GM21786 (cell line): ENCODE measurements at regions not wholly inside any gene's neighbourhood (a gene's known extent, or its start where the extent isn't known, plus 50 kb on each side); places are given as distances from the start of the nearest gene placed in this dataset.

Experiments
- ATAC-seq: cut with Tn5 transposase; IDR thresholded peaks from one replicate; pipeline ENCODE4 v1.9.1; 2021; ENCODE audit not compliant: unreplicated experiment

GRCh38 chr9:126017758-126018157 is 270.6 kb downstream of the PBX3 start:
- no peak for ATAC-seq

- no peak for ATAC-seq
These were observed 273.7 kb downstream of the PBX3 start for GRCh38 chr9:126020836-126021235.

GRCh38 chr9:126023962-126024361 is 276.8 kb downstream of the PBX3 start:
- no peak for ATAC-seq

DNA sequence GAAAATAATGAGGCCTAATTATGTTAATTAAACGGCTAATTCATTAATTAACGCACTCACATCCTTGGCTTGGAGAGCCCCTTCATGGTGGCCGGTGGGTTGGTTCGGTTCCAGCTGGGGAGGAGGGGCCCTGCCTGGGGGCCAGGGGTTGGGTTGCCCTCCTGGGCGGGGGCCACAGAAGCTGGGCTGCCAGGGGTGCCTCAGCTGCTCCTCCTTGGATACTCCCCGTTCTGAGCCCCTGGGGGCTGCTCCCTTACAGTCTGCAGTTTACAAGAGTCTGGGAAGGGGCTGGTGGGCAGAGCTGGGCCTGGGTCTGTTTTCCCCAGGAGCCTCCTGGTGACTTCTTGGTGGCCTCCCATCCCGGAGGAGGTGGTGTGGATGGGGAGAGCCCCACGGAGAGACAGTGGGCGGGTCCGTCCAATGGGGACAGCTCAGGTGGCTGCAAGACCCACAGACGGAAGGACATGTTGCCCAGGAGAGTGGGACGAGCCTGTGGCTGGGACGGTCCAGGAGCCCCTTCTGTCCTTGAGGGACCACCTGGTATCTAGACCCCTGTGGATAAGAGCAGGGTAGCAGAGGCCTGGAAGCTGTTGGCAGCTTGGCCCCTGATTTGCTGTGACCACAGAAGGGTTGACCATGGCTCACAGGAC is 277.5 kb downstream of the PBX3 start:
- no peak for ATAC-seq

DNA sequence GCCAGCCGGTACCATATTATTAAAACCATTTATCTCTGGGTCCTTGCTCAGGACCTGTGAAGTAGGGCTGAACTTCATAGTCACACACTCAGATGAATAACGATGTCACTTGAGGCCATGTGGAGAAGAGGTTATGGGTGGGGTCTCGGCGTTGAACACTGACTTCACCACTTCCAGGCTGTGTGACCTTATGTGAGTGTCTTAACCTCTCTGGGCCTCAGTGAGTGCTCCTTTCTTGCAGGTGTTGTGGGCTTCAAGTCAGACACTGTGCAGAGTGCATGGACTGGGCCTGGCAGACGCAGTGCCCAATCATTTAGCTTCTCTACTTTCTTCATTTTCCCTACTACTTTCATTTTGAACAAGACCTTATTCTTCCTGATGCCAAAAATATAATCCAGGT is 278.8 kb downstream of the PBX3 start:
- no peak for ATAC-seq

- ATAC-seq, result no peak
These were observed 280.4 kb downstream of the PBX3 start for GRCh38 chr9:126027566-126027965.

DNA sequence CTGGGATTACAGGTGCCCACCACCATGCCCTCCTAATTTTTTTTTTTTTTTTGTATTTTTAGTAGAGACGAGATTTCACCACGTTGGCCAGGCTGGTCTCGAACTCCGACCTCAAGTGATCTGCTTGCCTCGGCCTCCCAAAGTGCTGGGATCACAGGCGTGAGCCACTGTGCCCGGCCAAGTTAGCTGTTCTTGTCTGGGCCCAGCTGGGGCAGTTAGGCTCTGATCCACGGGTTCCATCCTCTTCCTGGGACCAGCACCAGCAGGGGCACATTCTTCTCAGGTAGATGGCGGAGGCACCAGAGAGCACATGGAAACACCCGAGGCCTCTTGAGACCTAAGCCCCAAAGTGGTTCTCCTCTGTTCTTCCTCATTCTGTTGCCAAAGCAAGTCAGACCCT is 281.6 kb downstream of the PBX3 start:
- no peak for ATAC-seq

- no peak for ATAC-seq
These were observed 283.5 kb downstream of the PBX3 start for GRCh38 chr9:126030716-126031115.

GRCh38 chr9:126031116-126031515 is 283.9 kb downstream of the PBX3 start:
- ATAC-seq, result no peak

GRCh38 chr9:126032135-126032534 is 285.0 kb downstream of the PBX3 start:
- ATAC-seq, result no peak

- ATAC-seq, result no peak
These were observed 286.1 kb downstream of the PBX3 start for GRCh38 chr9:126033318-126033717.

DNA sequence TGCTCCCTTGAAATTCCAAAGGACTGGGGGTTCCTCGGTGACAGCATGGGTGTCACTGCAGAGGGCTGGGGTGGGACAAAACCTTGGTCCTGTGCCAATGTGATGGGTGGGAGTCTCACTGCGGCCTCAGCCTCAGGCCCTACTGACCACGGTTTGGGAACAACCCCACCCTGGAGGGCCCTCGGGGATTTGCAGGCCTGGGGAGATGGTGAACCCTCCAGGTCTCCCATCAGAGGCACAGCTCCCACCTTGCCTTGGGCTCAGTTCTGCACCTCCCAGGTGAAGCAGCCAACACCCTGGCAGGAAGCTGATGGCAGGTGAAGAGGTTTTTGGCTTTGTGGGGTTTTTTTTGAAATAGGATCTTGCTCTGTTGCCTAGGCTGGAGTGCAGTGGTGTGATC is 286.8 kb downstream of the PBX3 start:
- no peak for ATAC-seq

DNA sequence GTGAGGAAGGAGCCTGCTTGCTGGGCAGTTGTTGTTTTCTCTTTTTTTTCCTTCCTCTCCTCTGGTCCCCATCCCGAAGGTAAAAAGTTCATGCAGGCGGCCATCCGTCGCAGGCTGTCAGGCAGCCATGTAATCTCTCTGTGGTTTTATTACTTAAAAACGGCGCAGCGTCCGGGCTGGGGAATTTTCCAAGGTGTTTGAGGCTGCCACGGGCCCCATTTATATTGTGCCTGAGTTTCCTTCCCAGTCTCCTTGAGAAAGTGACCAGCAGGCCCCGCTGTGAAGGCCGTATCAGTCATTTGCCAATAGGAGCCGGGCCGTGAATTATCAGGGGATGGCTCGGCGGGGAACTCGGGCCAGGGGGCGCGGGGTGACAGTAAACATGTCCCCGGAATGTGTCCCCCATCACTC is 289.7 kb downstream of the PBX3 start:
- ATAC-seq, result no peak

- no peak for ATAC-seq
These were observed 287.8 kb upstream of the MVB12B start for GRCh38 chr9:126038790-126039189.

DNA sequence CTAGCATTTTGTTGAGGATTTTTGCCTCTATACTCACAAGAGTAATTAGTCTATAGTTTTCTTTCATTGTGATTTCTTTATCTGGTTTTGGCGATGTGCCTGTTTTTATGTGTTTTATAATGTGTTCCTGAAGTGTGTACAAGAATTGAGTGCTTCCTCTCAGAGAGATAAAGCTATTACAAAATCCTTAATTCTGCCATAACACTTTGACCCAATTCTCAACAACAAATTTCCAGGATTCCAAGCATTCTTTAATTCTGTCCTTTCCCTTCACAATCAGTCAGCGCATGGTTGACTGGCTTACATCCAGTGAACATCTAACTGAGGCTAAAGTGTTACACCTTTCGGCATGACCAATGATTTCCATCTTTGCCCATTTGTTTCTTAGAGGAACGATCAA is 282.9 kb upstream of the MVB12B start:
- no peak for ATAC-seq

GRCh38 chr9:126049088-126049487 is 277.5 kb upstream of the MVB12B start:
- no peak for ATAC-seq

- no peak for ATAC-seq
These were observed 276.6 kb upstream of the MVB12B start for GRCh38 chr9:126049896-126050604.

DNA sequence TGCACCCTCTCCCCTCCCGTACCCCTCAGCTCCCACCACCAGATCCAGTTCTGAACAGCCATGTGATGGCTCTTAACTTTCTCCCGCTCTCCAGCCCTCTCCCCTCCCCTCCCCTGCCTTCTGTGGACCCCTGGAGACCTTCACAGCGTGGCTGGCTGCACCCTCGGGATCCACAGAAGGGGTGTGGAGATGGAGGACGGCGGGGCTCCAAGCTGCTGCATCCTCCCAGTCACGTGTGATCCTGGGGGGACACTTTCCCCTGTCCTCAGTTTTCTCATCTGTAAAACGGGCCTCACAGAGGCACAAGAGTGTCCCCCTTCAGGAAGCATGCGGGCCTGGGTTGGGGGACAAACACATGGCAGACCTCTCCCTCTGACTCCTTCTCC is 276.0 kb upstream of the MVB12B start:
- ATAC-seq, result no peak

DNA sequence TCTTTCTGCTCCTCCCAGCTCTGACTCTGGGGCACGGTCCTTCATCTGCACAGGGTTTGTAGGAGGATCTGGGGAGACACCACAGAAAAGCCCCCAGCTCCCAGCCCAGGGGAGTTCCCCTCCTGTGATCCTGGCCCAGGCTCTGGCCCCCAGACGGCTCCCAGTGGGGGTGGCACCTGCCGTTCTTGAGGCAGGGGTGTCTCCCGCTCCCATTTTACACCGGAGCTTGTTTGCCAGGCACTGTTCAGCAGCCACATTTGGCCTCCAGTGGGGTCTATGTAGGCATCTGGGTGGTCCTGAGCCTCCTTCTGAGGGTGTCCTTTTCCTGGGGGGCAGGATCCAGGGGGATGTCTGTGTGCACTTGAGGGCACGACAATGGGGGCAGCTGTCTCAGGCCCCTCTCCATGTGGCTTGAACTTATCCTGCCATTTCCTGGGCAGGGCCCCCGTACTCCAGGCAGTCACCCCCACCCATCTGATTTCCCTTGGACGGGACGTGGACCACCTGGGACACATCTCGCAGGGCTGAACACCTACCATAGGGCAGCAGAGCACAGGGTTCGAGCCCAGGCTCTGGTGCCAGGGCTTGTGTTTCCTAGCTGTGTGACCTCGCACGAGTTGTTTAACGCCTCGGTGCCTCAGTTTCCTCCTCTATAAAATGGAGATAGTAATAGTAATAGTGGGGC is 275.0 kb upstream of the MVB12B start:
- no peak for ATAC-seq

GRCh38 chr9:126052791-126053190 is 273.8 kb upstream of the MVB12B start:
- no peak for ATAC-seq

- ATAC-seq, result no peak
These were observed 272.7 kb upstream of the MVB12B start for GRCh38 chr9:126053913-126054312.

DNA sequence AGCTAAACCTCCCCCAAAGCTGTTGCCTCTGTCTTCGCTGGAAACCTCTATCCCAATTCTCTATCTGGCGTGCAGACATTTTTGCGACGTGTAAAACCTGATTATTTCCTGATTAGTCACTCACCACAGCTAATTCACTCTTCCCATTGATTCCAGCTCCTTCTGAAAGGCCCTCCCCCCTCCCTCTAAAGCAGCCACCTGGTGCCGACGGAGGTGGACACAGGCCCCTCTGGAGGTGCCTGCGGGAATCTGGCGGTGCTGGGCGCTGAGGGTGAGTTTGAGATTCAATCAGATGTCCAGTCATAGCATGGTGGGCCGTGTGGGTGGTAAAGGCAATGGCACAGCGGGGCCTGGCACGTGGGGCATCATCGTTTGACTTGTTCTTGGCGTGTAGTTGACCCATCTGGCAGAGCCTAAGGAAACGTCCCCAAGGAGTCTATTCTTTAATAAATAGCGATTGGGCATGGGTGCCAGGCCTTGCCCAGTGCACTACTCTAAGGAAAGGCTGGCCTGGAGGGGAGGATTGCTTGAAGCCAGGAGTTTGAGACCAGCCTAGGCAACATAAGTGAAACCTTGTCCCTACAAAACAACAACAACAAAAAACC is 271.1 kb upstream of the MVB12B start:
- ATAC-seq, result no peak
